ENCODE measurements at regions not wholly inside any gene's neighbourhood (a gene's known extent, or its start where the extent isn't known, plus 50 kb on each side); places are given as distances from the start of the nearest gene placed in this dataset.

- TF ChIP-seq, protein P1, sequence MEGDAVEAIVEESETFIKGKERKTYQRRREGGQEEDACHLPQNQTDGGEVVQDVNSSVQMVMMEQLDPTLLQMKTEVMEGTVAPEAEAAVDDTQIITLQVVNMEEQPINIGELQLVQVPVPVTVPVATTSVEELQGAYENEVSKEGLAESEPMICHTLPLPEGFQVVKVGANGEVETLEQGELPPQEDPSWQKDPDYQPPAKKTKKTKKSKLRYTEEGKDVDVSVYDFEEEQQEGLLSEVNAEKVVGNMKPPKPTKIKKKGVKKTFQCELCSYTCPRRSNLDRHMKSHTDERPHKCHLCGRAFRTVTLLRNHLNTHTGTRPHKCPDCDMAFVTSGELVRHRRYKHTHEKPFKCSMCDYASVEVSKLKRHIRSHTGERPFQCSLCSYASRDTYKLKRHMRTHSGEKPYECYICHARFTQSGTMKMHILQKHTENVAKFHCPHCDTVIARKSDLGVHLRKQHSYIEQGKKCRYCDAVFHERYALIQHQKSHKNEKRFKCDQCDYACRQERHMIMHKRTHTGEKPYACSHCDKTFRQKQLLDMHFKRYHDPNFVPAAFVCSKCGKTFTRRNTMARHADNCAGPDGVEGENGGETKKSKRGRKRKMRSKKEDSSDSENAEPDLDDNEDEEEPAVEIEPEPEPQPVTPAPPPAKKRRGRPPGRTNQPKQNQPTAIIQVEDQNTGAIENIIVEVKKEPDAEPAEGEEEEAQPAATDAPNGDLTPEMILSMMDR (conservative IDR thresholded peaks at IDR 0.05; ENCODE audit: low read depth, low read length) = no peak
- DNase-seq (ENCODE audit: low read depth) = no peak
- no peak overlapping the region for H3K4me3 ChIP-seq (ENCODE audit: low read depth, low read length)
These were observed 315.5 kb downstream of the SNAPC1 start for GRCh38 chr14:62077676-62078261.

DNA sequence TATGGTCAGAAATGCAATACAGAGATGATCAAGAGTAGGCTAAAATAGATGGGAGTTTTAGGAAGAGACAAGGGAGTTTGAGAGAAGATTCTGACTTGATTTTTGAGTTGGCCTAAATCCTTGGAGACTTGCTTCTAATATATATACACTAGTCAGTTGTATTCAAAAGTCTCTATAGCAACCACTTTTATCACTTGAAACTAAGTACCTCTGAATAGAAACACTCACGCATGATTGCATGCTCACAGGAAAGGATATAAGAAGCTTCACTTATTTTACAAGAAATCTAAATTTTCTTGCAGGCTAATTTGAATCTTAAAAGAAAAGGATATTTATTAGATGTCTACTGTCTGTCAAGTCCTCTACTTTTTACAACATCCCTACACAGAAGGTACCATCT lies 316.8 kb downstream of the SNAPC1 start:
- DNase-seq (ENCODE audit: low read depth) = no peak
- no peak overlapping the region for H3K4me3 ChIP-seq (ENCODE audit: low read depth, low read length)
- TF ChIP-seq, protein P1 (conservative IDR thresholded peaks at IDR 0.05; ENCODE audit: low read depth, low read length) = no peak

GRCh38 chr14:62081012-62081612 lies 318.9 kb downstream of the SNAPC1 start:
- no peak for DNase-seq (ENCODE audit: low read depth)
- TF ChIP-seq, protein P1 (conservative IDR thresholded peaks at IDR 0.05; ENCODE audit: low read depth, low read length) = no peak
- no peak overlapping the region for H3K4me3 ChIP-seq (ENCODE audit: low read depth, low read length)

GRCh38 chr14:62081951-62082350 lies 319.7 kb downstream of the SNAPC1 start:
- no peak overlapping the region for H3K4me3 ChIP-seq (ENCODE audit: low read depth, low read length)
- DNase-seq (ENCODE audit: low read depth) = no peak
- TF ChIP-seq, protein P1 (conservative IDR thresholded peaks at IDR 0.05; ENCODE audit: low read depth, low read length) = no peak

DNA sequence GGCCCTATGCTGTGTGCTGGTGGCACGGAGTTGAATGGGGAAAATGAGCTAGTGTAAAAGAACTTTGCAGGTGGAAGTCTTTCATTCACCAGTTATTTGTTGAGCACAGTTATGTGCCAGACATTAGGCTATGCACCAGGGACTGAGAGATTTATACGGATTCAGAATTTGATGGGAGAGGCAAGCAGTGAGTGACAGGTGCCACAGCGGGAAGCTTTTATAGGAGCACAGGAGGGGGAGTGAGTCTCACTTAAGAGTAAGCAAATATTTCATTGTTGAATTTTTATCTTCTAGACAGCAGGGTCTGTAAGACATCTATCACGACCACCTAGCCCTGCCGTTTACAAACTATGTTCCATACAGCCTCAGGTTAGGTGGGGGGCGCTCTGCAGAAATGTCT lies 320.6 kb downstream of the SNAPC1 start:
- no peak for DNase-seq (ENCODE audit: low read depth)
- TF ChIP-seq, protein P1 (conservative IDR thresholded peaks at IDR 0.05; ENCODE audit: low read depth, low read length) = no peak
- no peak overlapping the region for H3K4me3 ChIP-seq (ENCODE audit: low read depth, low read length)

- DNase-seq (ENCODE audit: low read depth) = no peak
- no peak overlapping the region for H3K4me3 ChIP-seq (ENCODE audit: low read depth, low read length)
- TF ChIP-seq, protein P1 (conservative IDR thresholded peaks at IDR 0.05; ENCODE audit: low read depth, low read length) = no peak
These were observed 321.8 kb downstream of the SNAPC1 start for GRCh38 chr14:62084020-62084419.

GRCh38 chr14:62087191-62087590 lies 325.0 kb downstream of the SNAPC1 start:
- no peak overlapping the region for H3K4me3 ChIP-seq (ENCODE audit: low read depth, low read length)
- DNase-seq (ENCODE audit: low read depth) = no peak
- TF ChIP-seq, protein P1 (conservative IDR thresholded peaks at IDR 0.05; ENCODE audit: low read depth, low read length) = no peak

All from choroid plexus epithelial cell (primary cell).